ENCODE measurements at regions not wholly inside any gene's neighbourhood (a gene's known extent, or its start where the extent isn't known, plus 50 kb on each side); places are given as distances from the start of the nearest gene placed in this dataset.

GRCh38 chr2:83705146-83705545 is 753.9 kb downstream of the SUCLG1 start:
- ChIA-PET POLR2A (no interaction called here), CTCF (interaction anchor here (0.9 kb wide), 1 partner anchor 12 kb away, joined by 3 read pairs; no protein-coding TSS in a partner anchor)
- TF ChIP-seq CTCF (IDR thresholded peaks at IDR 0.05; ENCODE audit: control extremely low read depth, extremely low read depth, low read depth, missing control alignments) = no peak
- DNase-seq (ENCODE audit: extremely low spot score) = no peak

GRCh38 chr2:83703598-83703997 is 755.5 kb downstream of the SUCLG1 start:
- ChIA-PET POLR2A (no interaction called here), CTCF (no interaction called here)
- DNase-seq (ENCODE audit: extremely low spot score) = no peak

GRCh38 chr2:83696838-83697237 is 762.2 kb downstream of the SUCLG1 start:
- ChIA-PET CTCF (interaction anchor here (0.8 kb wide), 1 partner anchor 18 kb away, joined by 3 read pairs; no protein-coding TSS in a partner anchor), POLR2A (no interaction called here)

More at GRCh38 chr2:83703598-83703997, 755.5 kb downstream of the SUCLG1 start:
- TF ChIP-seq CTCF (IDR thresholded peaks at IDR 0.05; ENCODE audit: control extremely low read depth, extremely low read depth, low read depth, missing control alignments) = no peak

GRCh38 chr2:83695530-83695929 is 763.5 kb downstream of the SUCLG1 start:
- ChIA-PET POLR2A (no interaction called here), CTCF (no interaction called here)
- no peak for TF ChIP-seq CTCF (IDR thresholded peaks at IDR 0.05; ENCODE audit: control extremely low read depth, extremely low read depth, low read depth, missing control alignments)
- DNase-seq (ENCODE audit: extremely low spot score) = no peak

More at GRCh38 chr2:83696838-83697237, 762.2 kb downstream of the SUCLG1 start:
- no peak for DNase-seq (ENCODE audit: extremely low spot score)
- no peak for TF ChIP-seq CTCF (IDR thresholded peaks at IDR 0.05; ENCODE audit: control extremely low read depth, extremely low read depth, low read depth, missing control alignments)

- POLR2A ChIA-PET = no interaction called here
- DNase-seq (ENCODE audit: extremely low spot score) = no peak
- CTCF ChIA-PET = no interaction called here
- TF ChIP-seq CTCF (IDR thresholded peaks at IDR 0.05; ENCODE audit: control extremely low read depth, extremely low read depth, low read depth, missing control alignments) = no peak
Observed at GRCh38 chr2:83695037-83695436, 764.0 kb downstream of the SUCLG1 start.

- ChIA-PET POLR2A (no interaction called here), CTCF (interaction anchor here (1.5 kb wide), 1 partner anchor 64 kb away, joined by 3 read pairs; no protein-coding TSS in a partner anchor)
- TF ChIP-seq CTCF (IDR thresholded peaks at IDR 0.05; ENCODE audit: control extremely low read depth, extremely low read depth, low read depth, missing control alignments) = no peak
- no peak for DNase-seq (ENCODE audit: extremely low spot score)
Observed at GRCh38 chr2:83689402-83689801, 769.7 kb downstream of the SUCLG1 start.

- DNase-seq (ENCODE audit: extremely low spot score) = no peak
- TF ChIP-seq CTCF (IDR thresholded peaks at IDR 0.05; ENCODE audit: control extremely low read depth, extremely low read depth, low read depth, missing control alignments) = no peak
- ChIA-PET POLR2A (no interaction called here), CTCF (interaction anchor here (1.6 kb wide), 1 partner anchor 8 kb away, joined by 5 read pairs; no protein-coding TSS in a partner anchor)
Observed at GRCh38 chr2:83686863-83687262, 772.2 kb downstream of the SUCLG1 start.
